ENCODE measurements at regions not wholly inside any gene's neighbourhood (a gene's known extent, or its start where the extent isn't known, plus 50 kb on each side); places are given as distances from the start of the nearest gene placed in this dataset.

DNA sequence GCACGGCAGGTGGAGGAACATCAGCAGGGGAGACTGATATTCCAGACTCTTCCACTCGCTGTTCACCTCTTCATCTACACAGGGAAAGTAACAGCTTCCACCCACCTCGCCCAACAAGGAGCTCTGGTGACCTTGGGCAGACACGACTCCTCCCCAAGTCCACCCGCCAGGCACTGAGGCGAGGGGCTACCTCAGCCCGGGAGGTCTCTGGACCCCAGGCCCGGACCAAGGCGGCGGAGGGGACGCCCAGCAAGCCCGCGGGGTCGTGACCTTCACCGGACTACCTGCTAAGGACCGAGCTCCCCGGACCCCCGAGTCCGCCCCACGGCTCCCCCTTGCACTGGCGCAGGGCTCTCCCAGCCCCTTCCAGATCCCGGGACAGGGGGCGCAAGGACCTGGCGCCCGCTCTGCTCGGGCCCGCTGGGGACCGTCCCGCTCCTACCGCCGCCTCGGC, 70.2 kb upstream of the LPCAT1 start:
- H3K9me3 ChIP-seq (ENCODE audit: control insufficient read depth, insufficient read depth, low read depth, low read length), result no peaks in the 10 kb centered on the region
- ChIA-PET CTCF (interaction anchor here (0.6 to 1.2 kb wide), 8 partner anchors 12 to 555 kb away, joined by 3 to 10 read pairs (median 4); no protein-coding TSS in a partner anchor), POLR2A (interaction anchor here (0.6 to 1.5 kb wide), 7 partner anchors 13 to 442 kb away, joined by 3 to 8 read pairs (median 4); partner anchors contain the start of gene LPCAT1)
- peaks cover 14 to 31% of the 10 kb centered on the region in 2 experiments for H3K36me3 ChIP-seq (ENCODE audit: control insufficient read depth in 2 of 2, insufficient read depth in 1 of 2, low read length in 2 of 2)
- peak overlapping the region; percentile 75; the same call in 1 of the 2 replicates for H3K27ac ChIP-seq (ENCODE audit: extremely low read depth, low read depth, low read length)
- peak overlapping the region; percentile 71 for H3K4me3 ChIP-seq (ENCODE audit: low read depth, low read length)
- H3K4me1 ChIP-seq (ENCODE audit: control insufficient read depth, insufficient read depth, low read length), result peaks cover 3% of the 10 kb centered on the region; the same call in 1 of the 2 replicates
- TF ChIP-seq, protein P1, sequence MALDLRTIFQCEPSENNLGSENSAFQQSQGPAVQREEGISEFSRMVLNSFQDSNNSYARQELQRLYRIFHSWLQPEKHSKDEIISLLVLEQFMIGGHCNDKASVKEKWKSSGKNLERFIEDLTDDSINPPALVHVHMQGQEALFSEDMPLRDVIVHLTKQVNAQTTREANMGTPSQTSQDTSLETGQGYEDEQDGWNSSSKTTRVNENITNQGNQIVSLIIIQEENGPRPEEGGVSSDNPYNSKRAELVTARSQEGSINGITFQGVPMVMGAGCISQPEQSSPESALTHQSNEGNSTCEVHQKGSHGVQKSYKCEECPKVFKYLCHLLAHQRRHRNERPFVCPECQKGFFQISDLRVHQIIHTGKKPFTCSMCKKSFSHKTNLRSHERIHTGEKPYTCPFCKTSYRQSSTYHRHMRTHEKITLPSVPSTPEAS (tag by site-specific recombination; IDR thresholded peaks at IDR 0.05), result no peak
- TF ChIP-seq, protein P2, sequence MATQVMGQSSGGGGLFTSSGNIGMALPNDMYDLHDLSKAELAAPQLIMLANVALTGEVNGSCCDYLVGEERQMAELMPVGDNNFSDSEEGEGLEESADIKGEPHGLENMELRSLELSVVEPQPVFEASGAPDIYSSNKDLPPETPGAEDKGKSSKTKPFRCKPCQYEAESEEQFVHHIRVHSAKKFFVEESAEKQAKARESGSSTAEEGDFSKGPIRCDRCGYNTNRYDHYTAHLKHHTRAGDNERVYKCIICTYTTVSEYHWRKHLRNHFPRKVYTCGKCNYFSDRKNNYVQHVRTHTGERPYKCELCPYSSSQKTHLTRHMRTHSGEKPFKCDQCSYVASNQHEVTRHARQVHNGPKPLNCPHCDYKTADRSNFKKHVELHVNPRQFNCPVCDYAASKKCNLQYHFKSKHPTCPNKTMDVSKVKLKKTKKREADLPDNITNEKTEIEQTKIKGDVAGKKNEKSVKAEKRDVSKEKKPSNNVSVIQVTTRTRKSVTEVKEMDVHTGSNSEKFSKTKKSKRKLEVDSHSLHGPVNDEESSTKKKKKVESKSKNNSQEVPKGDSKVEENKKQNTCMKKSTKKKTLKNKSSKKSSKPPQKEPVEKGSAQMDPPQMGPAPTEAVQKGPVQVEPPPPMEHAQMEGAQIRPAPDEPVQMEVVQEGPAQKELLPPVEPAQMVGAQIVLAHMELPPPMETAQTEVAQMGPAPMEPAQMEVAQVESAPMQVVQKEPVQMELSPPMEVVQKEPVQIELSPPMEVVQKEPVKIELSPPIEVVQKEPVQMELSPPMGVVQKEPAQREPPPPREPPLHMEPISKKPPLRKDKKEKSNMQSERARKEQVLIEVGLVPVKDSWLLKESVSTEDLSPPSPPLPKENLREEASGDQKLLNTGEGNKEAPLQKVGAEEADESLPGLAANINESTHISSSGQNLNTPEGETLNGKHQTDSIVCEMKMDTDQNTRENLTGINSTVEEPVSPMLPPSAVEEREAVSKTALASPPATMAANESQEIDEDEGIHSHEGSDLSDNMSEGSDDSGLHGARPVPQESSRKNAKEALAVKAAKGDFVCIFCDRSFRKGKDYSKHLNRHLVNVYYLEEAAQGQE (tag by site-specific recombination; IDR thresholded peaks at IDR 0.05), result no peak
- TF ChIP-seq, protein P3, sequence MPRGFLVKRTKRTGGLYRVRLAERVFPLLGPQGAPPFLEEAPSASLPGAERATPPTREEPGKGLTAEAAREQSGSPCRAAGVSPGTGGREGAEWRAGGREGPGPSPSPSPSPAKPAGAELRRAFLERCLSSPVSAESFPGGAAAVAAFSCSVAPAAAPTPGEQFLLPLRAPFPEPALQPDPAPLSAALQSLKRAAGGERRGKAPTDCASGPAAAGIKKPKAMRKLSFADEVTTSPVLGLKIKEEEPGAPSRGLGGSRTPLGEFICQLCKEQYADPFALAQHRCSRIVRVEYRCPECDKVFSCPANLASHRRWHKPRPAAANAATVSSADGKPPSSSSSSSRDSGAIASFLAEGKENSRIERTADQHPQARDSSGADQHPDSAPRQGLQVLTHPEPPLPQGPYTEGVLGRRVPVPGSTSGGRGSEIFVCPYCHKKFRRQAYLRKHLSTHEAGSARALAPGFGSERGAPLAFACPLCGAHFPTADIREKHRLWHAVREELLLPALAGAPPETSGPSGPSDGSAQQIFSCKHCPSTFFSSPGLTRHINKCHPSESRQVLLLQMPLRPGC (tag by site-specific recombination; IDR thresholded peaks at IDR 0.05), result 0 out of 2 replicates have a peak, but pooled peaks have one; percentile 11
- peak; percentile 66 for TF ChIP-seq ZNF341 (tag by site-specific recombination; IDR thresholded peaks at IDR 0.05; ENCODE audit: low read depth)
- TF ChIP-seq ZNF132 (tag by site-specific recombination; IDR thresholded peaks at IDR 0.05; ENCODE audit: borderline replicate concordance), result no peak
- TF ChIP-seq ZNF19 (tag by site-specific recombination; IDR thresholded peaks at IDR 0.05; ENCODE audit: low read depth), result no peak
- no peak for TF ChIP-seq ZNF558 (tag by site-specific recombination; IDR thresholded peaks at IDR 0.05)
- no peak for TF ChIP-seq ZNF624 (tag by site-specific recombination; IDR thresholded peaks at IDR 0.05)
- TF ChIP-seq ZNF596 (tag by site-specific recombination; IDR thresholded peaks at IDR 0.05), result no peak
- TF ChIP-seq, protein P4, sequence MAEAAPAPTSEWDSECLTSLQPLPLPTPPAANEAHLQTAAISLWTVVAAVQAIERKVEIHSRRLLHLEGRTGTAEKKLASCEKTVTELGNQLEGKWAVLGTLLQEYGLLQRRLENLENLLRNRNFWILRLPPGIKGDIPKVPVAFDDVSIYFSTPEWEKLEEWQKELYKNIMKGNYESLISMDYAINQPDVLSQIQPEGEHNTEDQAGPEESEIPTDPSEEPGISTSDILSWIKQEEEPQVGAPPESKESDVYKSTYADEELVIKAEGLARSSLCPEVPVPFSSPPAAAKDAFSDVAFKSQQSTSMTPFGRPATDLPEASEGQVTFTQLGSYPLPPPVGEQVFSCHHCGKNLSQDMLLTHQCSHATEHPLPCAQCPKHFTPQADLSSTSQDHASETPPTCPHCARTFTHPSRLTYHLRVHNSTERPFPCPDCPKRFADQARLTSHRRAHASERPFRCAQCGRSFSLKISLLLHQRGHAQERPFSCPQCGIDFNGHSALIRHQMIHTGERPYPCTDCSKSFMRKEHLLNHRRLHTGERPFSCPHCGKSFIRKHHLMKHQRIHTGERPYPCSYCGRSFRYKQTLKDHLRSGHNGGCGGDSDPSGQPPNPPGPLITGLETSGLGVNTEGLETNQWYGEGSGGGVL (tag by site-specific recombination; IDR thresholded peaks at IDR 0.05), result no peak
- TF ChIP-seq ZNF600 (tag by site-specific recombination; IDR thresholded peaks at IDR 0.05), result peak; percentile 17; the same call in 1 of the 2 replicates
- no peak for TF ChIP-seq ZBTB7A (tag by site-specific recombination; IDR thresholded peaks at IDR 0.05; ENCODE audit: low read depth)
- TF ChIP-seq, protein P5, sequence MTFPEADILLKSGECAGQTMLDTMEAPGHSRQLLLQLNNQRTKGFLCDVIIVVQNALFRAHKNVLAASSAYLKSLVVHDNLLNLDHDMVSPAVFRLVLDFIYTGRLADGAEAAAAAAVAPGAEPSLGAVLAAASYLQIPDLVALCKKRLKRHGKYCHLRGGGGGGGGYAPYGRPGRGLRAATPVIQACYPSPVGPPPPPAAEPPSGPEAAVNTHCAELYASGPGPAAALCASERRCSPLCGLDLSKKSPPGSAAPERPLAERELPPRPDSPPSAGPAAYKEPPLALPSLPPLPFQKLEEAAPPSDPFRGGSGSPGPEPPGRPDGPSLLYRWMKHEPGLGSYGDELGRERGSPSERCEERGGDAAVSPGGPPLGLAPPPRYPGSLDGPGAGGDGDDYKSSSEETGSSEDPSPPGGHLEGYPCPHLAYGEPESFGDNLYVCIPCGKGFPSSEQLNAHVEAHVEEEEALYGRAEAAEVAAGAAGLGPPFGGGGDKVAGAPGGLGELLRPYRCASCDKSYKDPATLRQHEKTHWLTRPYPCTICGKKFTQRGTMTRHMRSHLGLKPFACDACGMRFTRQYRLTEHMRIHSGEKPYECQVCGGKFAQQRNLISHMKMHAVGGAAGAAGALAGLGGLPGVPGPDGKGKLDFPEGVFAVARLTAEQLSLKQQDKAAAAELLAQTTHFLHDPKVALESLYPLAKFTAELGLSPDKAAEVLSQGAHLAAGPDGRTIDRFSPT (tag by site-specific recombination; IDR thresholded peaks at IDR 0.05), result no peak
- TF ChIP-seq KLF1 (tag by site-specific recombination; IDR thresholded peaks at IDR 0.05), result no peak
- no peak for TF ChIP-seq ZNF768 (tag by site-specific recombination; IDR thresholded peaks at IDR 0.05)
- TF ChIP-seq ZBTB20 (tag by site-specific recombination; IDR thresholded peaks at IDR 0.05), result peak; percentile 100
- no peak for TF ChIP-seq YY2 (tag by site-specific recombination; IDR thresholded peaks at IDR 0.05)
- TF ChIP-seq, protein P6, sequence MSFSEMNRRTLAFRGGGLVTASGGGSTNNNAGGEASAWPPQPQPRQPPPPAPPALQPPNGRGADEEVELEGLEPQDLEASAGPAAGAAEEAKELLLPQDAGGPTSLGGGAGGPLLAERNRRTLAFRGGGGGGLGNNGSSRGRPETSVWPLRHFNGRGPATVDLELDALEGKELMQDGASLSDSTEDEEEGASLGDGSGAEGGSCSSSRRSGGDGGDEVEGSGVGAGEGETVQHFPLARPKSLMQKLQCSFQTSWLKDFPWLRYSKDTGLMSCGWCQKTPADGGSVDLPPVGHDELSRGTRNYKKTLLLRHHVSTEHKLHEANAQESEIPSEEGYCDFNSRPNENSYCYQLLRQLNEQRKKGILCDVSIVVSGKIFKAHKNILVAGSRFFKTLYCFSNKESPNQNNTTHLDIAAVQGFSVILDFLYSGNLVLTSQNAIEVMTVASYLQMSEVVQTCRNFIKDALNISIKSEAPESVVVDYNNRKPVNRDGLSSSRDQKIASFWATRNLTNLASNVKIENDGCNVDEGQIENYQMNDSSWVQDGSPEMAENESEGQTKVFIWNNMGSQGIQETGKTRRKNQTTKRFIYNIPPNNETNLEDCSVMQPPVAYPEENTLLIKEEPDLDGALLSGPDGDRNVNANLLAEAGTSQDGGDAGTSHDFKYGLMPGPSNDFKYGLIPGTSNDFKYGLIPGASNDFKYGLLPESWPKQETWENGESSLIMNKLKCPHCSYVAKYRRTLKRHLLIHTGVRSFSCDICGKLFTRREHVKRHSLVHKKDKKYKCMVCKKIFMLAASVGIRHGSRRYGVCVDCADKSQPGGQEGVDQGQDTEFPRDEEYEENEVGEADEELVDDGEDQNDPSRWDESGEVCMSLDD (tag by site-specific recombination; IDR thresholded peaks at IDR 0.05), result peak; percentile 41; the same call in 1 of the 2 replicates
- TF ChIP-seq ZNF404 (tag by site-specific recombination; IDR thresholded peaks at IDR 0.05), result no peak
- TF ChIP-seq ZNF776 (tag by site-specific recombination; IDR thresholded peaks at IDR 0.05; ENCODE audit: borderline replicate concordance), result no peak
- TF ChIP-seq ZNF221 (tag by site-specific recombination; IDR thresholded peaks at IDR 0.05; ENCODE audit: borderline replicate concordance), result no peak
- TF ChIP-seq ZBTB8A (tag by site-specific recombination; IDR thresholded peaks at IDR 0.05), result no peak
- TF ChIP-seq, protein P7, sequence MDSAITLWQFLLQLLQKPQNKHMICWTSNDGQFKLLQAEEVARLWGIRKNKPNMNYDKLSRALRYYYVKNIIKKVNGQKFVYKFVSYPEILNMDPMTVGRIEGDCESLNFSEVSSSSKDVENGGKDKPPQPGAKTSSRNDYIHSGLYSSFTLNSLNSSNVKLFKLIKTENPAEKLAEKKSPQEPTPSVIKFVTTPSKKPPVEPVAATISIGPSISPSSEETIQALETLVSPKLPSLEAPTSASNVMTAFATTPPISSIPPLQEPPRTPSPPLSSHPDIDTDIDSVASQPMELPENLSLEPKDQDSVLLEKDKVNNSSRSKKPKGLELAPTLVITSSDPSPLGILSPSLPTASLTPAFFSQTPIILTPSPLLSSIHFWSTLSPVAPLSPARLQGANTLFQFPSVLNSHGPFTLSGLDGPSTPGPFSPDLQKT (IDR thresholded peaks at IDR 0.05; ENCODE audit: borderline replicate concordance, low read depth, low read length), result no peak

Measured in HEK293 (cell line).